ENCODE measurements at regions not wholly inside any gene's neighbourhood (a gene's known extent, or its start where the extent isn't known, plus 50 kb on each side); places are given as distances from the start of the nearest gene placed in this dataset.

- TF ChIP-seq CTCF (IDR thresholded peaks at IDR 0.05) (no peak), POLR2A (IDR thresholded peaks at IDR 0.05) (no peak), POLR2AphosphoS5 (IDR thresholded peaks at IDR 0.05) (no peak)
These were observed 653.0 kb downstream of the C4orf33 start for GRCh38 chr4:129748991-129749390.
